ENCODE measurements at regions not wholly inside any gene's neighbourhood (a gene's known extent, or its start where the extent isn't known, plus 50 kb on each side); places are given as distances from the start of the nearest gene placed in this dataset.

DNA sequence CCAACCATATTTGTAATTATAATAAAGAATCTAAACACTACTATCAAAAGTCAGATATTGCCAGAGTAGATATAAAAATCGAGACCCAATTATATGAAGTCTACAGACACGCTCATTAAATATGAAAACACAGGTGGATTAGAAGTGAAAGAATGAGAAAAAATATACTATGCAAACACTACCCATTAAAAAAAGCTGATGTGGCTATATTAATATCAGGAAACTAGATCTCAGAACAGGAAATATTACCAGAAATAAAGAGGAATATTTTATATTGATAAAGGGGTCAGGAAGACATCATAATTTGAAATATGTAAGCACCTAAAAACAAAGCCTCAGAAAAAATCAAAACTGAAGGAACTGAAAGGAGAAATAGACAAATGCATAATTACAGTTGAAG, 88.3 kb downstream of the URB2 start:
- H2BK20ac ChIP-seq (ENCODE audit: low read length) = no peak overlapping the region
- H2BK12ac ChIP-seq (ENCODE audit: low read depth, low read length) = no peak overlapping the region
- no peak overlapping the region for H4K91ac ChIP-seq (replicated peaks; ENCODE audit: insufficient read length, low read length)
- no peak overlapping the region for H2AFZ ChIP-seq (ENCODE audit: low read length)
- no peak overlapping the region for H3K56ac ChIP-seq (replicated peaks; ENCODE audit: insufficient read length, low read depth, low read length)
- H3K27me3 ChIP-seq (replicated peaks in 1 of 4; ENCODE audit: control insufficient read depth in 3 of 4, extremely low read depth in 1 of 4, insufficient read depth in 3 of 4, low read length in 3 of 4) = no peaks in the 10 kb centered on the region
- no peak overlapping the region for H2BK15ac ChIP-seq (ENCODE audit: low read length)
- no peaks in the 10 kb centered on the region for H3K79me2 ChIP-seq (ENCODE audit: control insufficient read depth in 1 of 2, insufficient read depth in 2 of 2, low read length in 2 of 2)
- no peak overlapping the region for H2BK5ac ChIP-seq (ENCODE audit: low read depth, low read length)
- H3K4ac ChIP-seq (replicated peaks; ENCODE audit: insufficient read length, low read depth, low read length) = no peak overlapping the region
- no peak overlapping the region for H4K5ac ChIP-seq (ENCODE audit: insufficient read length, low read depth, low read length)
- H3K27ac ChIP-seq (ENCODE audit: low read depth, low read length) = no peak overlapping the region
- CTCF ChIA-PET (ENCODE audit: partially characterized antibody) = interaction anchor here (0.8 to 1.9 kb wide), 3 partner anchors 19 to 85 kb away, joined by 3 to 5 read pairs (median 3); no protein-coding TSS in a partner anchor
- POLR2A ChIA-PET (ENCODE audit: partially characterized antibody) = interaction anchor here (1.2 kb wide), 1 partner anchor 13 kb away, joined by 3 read pairs; no protein-coding TSS in a partner anchor
- H3K18ac ChIP-seq (ENCODE audit: extremely low read depth, low read length) = no peak overlapping the region
- no peaks in the 10 kb centered on the region for H3K79me1 ChIP-seq (ENCODE audit: low read depth, low read length)
- no peaks in the 10 kb centered on the region for H3K23me2 ChIP-seq (ENCODE audit: low read depth, low read length)
- H3K4me3 ChIP-seq (ENCODE audit: extremely low read depth in 1 of 4, insufficient read depth in 2 of 4, low read depth in 3 of 4, low read length in 4 of 4) = no peak overlapping the region
- TF ChIP-seq SP2 (IDR thresholded peaks at IDR 0.05; ENCODE audit: low read length) (no peak), POLR2AphosphoS5 (IDR thresholded peaks at IDR 0.05; ENCODE audit: low read depth, low read length) (no peak)
- H2AK5ac ChIP-seq (ENCODE audit: low read depth, low read length) = no peak overlapping the region
- peaks cover 3 to 16% (median 7%) of the 10 kb centered on the region in 4 experiments; a peak in 6 of 7 replicates for H3K4me1 ChIP-seq (replicated peaks in 1 of 4; ENCODE audit: control insufficient read depth in 3 of 4, insufficient read depth in 4 of 4, low read length in 3 of 4)
- no peaks in the 10 kb centered on the region for H4K20me1 ChIP-seq (replicated peaks in 1 of 2; ENCODE audit: control insufficient read depth in 1 of 2, insufficient read depth in 2 of 2, low read length in 2 of 2)
- no peak overlapping the region for H2BK120ac ChIP-seq (replicated peaks; ENCODE audit: low read depth, low read length)
- WGBS, 2 experiments (ENCODE audit: extremely low coverage in 1 of 2, insufficient coverage in 1 of 2, insufficient read length in 1 of 2, insufficient replicate concordance in 2 of 2, low coverage in 1 of 2, low lambda C conversion rate in 2 of 2, missing lambda C conversion rate in 1 of 2) = 96% methylated on average over 2 of the region's 2 CpGs; no CpG with 5 or more reads in 1 of the 2 experiments
- H3K14ac ChIP-seq (ENCODE audit: insufficient read length) = no peak overlapping the region
- no peak for DNase-seq (ENCODE audit: low read depth in 1 of 2, low spot score in 2 of 2)
- H3K4me2 ChIP-seq (ENCODE audit: insufficient read depth in 1 of 2, low read depth in 2 of 2, low read length in 2 of 2) = no peak overlapping the region
- H3K9me3 ChIP-seq (ENCODE audit: insufficient read depth in 2 of 2, low read depth in 1 of 2, low read length in 1 of 2) = no peaks in the 10 kb centered on the region
- H4K8ac ChIP-seq (ENCODE audit: extremely low read depth, insufficient read depth, low read length) = no peak overlapping the region
- H3K23ac ChIP-seq (ENCODE audit: insufficient read length) = no peak overlapping the region
- H3K9ac ChIP-seq (replicated peaks in 1 of 4; ENCODE audit: extremely low read depth in 1 of 4, low read depth in 3 of 4, low read length in 3 of 4) = no peak overlapping the region
- H3K36me3 ChIP-seq (ENCODE audit: control insufficient read depth in 2 of 4, insufficient read depth in 4 of 4, low read length in 3 of 4) = no peaks in the 10 kb centered on the region
- FAIRE-seq = no peak
